NT2/D1 (cell line): ENCODE measurements at regions not wholly inside any gene's neighbourhood (a gene's known extent, or its start where the extent isn't known, plus 50 kb on each side); places are given as distances from the start of the nearest gene placed in this dataset.

Source experiments
- YY1 ChIP-seq: IDR thresholded peaks from 2 replicates; pipeline ENCODE4 v1.6.1; 2011; ENCODE audit not compliant: insufficient read length, insufficient read depth
- ZNF274 ChIP-seq: IDR thresholded peaks from 2 replicates; pipeline ENCODE4 v1.6.1; 2011; ENCODE audit warnings: mild to moderate bottlenecking, low read depth, low read length

DNA sequence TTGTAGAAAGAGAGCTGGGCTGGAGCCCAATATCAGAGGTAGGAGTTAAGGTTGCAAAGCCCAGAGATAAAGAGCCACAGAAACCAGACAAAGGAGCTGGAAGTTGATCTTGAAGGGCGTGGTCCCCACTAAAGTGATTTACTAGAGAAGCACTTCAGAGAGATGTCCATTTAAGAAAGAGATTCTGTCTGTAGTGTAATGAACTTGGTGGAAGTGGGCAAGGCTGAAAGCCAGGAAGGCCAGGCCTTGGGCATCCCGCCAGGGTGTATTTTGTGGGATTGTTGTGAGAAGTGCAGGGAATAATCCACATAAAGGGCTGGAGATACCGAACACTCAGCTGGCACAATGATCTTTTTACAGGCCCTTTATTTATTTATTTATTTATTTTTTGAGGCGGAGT lies 1398.8 kb downstream of the TBC1D22A start:
- TF ChIP-seq ZNF274, result no peak
- TF ChIP-seq YY1, result no peak
